BJ (cell line): ENCODE measurements at regions not wholly inside any gene's neighbourhood (a gene's known extent, or its start where the extent isn't known, plus 50 kb on each side); places are given as distances from the start of the nearest gene placed in this dataset.

Experiments used
- CTCF ChIA-PET: fragments of 350-600 bp; formaldehyde crosslinking; extraction: SDS; loops from one replicate; lab custom pipeline; 2021; ENCODE audit warnings: antibody characterized with exemption, inconsistent platforms; lab: Yijun Ruan, JAX
- POLR2A ChIA-PET: fragments of 300-600 bp; sonication (Branson Sonifier 250); formaldehyde crosslinking; extraction: SDS; loops from one replicate; lab custom pipeline; 2021; ENCODE audit warnings: antibody characterized with exemption; lab: Charles Lee
- DNase-seq: peaks from one replicate; pipeline ENCODE4 v3.0.0-alpha.2; 2011; ENCODE audit warnings: low read depth
- H3K27me3 ChIP-seq: 2 replicates; pipeline ENCODE4 v1.6.0; 2011; ENCODE audit warnings: low read length; ENCODE audit not compliant: control insufficient read depth, insufficient read depth
- H3K36me3 ChIP-seq: 2 replicates; pipeline ENCODE4 v1.5.1; 2011; ENCODE audit warnings: low read length; ENCODE audit not compliant: control insufficient read depth, insufficient read depth
- H3K4me3 ChIP-seq: 2 replicates; pipeline ENCODE4 v1.5.1; 2011; ENCODE audit warnings: low read depth, mild to moderate bottlenecking, control low read depth, low read length
- TF ChIP-seq, protein P1 (sequence below): IDR thresholded peaks from 2 replicates; pipeline ENCODE4 v1.5.1; 2011; ENCODE audit warnings: low read depth, mild to moderate bottlenecking, control low read depth, inconsistent platforms, low read length, moderate library complexity; ENCODE audit not compliant: insufficient read depth

DNA sequence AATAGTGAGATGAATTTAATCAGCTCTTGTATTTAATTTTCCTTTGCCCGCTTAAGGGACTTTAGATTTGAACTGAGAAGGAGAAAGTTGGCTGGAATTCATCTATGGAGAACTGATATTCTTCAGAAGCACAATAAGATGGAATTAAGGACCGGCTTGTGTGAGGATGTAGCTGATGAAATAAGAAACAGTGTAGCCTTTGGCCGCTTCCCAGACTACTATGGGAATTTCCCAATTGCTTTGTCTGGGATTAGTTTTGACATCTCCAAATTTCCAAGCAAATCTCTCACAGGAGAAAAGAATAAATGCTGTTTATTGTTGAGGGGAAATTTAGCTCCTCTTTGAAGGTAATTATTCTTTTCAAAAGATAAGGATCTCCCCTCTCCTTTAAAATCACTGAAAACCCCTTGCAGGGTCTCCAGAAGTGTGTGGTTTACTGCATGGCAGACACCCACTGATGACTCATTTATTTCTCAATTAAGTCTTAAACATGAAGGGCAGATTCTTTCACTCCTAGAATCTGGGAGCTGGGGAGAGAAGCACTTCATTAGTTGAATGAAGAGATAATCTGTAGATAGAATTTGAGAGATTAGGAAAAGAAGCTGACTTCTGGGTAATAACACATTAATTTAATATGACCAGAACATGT is 606.5 kb upstream of the ADAMTS16 start:
- H3K36me3 ChIP-seq: no peaks in the 10 kb centered on the region
- POLR2A ChIA-PET: no interaction called here

DNA sequence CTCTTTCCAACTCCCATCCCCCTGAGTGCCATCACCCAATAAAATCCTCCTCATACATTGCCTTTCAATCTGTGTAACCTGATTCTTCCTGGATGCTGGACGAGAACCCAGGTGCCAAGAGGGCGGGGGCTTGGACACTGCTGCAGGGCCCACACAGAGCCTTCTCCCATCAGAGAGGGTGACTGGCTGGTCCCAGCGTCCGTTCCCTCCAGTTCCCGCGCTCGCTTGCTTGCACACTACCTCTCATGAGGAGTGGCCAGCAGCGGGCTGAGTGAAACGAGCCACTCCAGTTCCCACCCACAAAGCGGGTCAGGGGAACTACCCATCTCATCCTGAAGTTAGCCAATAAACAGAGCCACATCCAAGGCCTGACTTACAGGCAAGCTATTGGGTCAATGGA is 602.6 kb upstream of the ADAMTS16 start:
- POLR2A ChIA-PET: no interaction called here
- no peak overlapping the region for H3K4me3 ChIP-seq
- H3K27me3 ChIP-seq: no peaks in the 10 kb centered on the region
- CTCF ChIA-PET: no interaction called here
- no peak for DNase-seq
- TF ChIP-seq, protein P1, sequence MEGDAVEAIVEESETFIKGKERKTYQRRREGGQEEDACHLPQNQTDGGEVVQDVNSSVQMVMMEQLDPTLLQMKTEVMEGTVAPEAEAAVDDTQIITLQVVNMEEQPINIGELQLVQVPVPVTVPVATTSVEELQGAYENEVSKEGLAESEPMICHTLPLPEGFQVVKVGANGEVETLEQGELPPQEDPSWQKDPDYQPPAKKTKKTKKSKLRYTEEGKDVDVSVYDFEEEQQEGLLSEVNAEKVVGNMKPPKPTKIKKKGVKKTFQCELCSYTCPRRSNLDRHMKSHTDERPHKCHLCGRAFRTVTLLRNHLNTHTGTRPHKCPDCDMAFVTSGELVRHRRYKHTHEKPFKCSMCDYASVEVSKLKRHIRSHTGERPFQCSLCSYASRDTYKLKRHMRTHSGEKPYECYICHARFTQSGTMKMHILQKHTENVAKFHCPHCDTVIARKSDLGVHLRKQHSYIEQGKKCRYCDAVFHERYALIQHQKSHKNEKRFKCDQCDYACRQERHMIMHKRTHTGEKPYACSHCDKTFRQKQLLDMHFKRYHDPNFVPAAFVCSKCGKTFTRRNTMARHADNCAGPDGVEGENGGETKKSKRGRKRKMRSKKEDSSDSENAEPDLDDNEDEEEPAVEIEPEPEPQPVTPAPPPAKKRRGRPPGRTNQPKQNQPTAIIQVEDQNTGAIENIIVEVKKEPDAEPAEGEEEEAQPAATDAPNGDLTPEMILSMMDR: no peak
- H3K36me3 ChIP-seq: no peaks in the 10 kb centered on the region

More for the DNA sequence above, 606.5 kb upstream of the ADAMTS16 start:
- no peak for DNase-seq
- CTCF ChIA-PET: interaction anchor here (0.5 kb wide), 1 partner anchor 11 kb away, joined by 3 read pairs; no protein-coding TSS in a partner anchor
- TF ChIP-seq, protein P1: no peak
- no peaks in the 10 kb centered on the region for H3K27me3 ChIP-seq
- no peak overlapping the region for H3K4me3 ChIP-seq

DNA sequence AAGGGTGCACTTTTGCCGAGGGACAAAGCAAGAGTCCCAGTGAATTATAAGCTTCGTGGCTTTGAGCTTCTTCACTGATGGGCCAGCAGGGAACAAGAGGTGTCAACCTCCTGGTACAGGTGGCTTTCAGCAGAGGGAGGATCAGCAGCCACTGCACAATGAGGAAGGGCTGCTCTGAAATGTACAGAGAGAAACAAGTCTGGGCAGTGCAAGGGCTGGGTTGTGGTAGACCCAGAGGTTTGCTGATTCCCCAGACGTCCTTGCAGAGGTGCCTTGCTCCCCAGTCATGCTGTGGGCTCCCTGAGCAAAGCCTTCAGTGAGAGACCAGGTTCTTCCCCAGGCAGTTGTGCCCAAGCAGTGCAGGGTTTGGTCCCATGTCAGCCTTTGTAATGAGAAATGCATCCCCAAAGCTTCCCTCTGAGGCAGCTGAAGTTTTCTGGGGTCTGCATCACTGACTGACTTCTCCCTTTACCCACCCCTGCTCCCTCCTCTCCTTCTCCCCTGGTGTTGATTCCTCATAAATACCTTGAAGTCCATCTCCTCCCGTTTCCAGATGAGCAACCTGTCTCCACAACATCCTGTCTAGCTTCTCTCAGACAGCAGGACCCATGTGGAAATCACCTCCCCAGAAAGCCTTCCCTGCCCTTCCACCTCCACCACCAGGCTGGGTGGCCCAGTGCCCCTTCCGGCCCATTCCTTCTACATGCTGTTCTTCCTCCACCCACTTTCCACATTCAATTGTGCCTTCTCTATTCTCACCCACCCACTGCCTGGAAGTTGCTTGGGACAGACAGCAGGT is 599.6 kb upstream of the ADAMTS16 start:
- TF ChIP-seq, protein P1: no peak
- Histone ChIP-seq H3K4me3 (no peak overlapping the region), H3K36me3 (no peaks in the 10 kb centered on the region), H3K27me3 (no peaks in the 10 kb centered on the region)
- ChIA-PET CTCF (no interaction called here), POLR2A (no interaction called here)
- no peak for DNase-seq

DNA sequence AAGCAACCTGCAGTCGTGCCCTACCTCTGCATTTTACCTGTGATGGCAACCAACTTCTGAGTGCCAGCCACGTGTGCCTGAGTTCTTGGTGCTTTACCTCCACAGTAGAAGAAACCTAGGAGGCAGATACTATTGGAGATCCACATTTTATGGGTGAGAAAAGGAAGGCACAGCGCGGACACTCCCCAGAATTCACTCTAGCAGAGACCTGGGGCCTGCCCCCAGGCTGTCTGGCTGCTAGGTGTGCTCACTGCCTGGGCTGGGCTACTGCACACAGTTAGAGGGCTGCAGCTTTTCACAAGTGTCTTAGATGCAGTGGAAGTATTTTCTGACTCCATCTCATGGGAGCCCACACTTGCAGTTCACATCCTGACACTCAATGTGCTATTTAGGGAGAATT is 598.8 kb upstream of the ADAMTS16 start:
- Histone ChIP-seq H3K4me3 (no peak overlapping the region), H3K27me3 (no peaks in the 10 kb centered on the region), H3K36me3 (no peaks in the 10 kb centered on the region)
- ChIA-PET CTCF (no interaction called here), POLR2A (no interaction called here)
- DNase-seq: no peak
- TF ChIP-seq, protein P1: no peak

DNA sequence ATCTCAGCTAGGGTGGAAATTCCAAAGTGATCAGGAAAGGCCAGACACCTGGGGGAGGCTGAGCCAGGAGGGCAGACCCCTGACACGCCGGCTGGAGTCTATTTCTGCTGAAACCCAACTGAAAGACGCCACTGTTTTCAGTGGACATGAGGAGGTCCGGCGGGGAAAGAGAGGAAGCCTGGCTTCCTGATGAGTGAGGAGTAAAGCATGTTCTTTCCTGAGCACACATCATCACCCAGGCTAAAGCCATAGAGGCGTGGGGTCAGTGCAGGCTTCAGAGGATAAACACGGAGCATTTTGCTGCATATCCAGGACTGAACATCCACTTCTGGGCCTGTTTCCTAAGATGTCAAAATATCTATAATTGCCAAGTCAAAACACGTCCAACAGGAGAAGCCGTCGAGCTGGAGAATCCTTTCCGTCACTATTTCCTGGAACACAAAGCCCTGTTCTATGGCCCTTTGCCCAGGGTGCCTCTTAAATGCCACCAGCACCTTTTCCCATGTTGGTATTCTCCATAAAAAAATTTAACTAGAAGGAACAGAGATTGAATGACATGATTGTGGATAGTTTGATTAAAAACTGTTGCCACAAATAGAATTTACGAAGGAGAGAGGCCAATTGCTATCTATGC is 597.9 kb upstream of the ADAMTS16 start:
- ChIA-PET POLR2A (no interaction called here), CTCF (no interaction called here)
- Histone ChIP-seq H3K36me3 (no peaks in the 10 kb centered on the region), H3K4me3 (no peak overlapping the region), H3K27me3 (no peaks in the 10 kb centered on the region)
- no peak for DNase-seq
- TF ChIP-seq, protein P1: no peak
